Vagina (tissue), 2 donors: ENCODE measurements at regions not wholly inside any gene's neighbourhood (a gene's known extent, or its start where the extent isn't known, plus 50 kb on each side); places are given as distances from the start of the nearest gene placed in this dataset.

Experiments
- POLR2AphosphoS5 ChIP-seq, 2 donors: sonication (generic); formaldehyde crosslinking; IDR thresholded peaks; one replicate each; pipeline ENCODE4 v1.9.0; 2017; ENCODE audit warnings: antibody characterized with exemption in 2 of 2, mild to moderate bottlenecking in 2 of 2, low read depth in 1 of 2; ENCODE audit not compliant: insufficient read depth in 1 of 2
- TF ChIP-seq, protein P1 (sequence below), 3 experiments: fragments of 450-650 bp in 2 of 3; fragments of 200-600 bp in 1 of 3; sonication (generic) in 1 of 3; IDR thresholded peaks; one replicate each; pipeline ENCODE4 v1.5.1; 2017 to 2019; ENCODE audit warnings: antibody characterized with exemption in 3 of 3, mild to moderate bottlenecking in 2 of 3, moderate library complexity in 2 of 3

DNA sequence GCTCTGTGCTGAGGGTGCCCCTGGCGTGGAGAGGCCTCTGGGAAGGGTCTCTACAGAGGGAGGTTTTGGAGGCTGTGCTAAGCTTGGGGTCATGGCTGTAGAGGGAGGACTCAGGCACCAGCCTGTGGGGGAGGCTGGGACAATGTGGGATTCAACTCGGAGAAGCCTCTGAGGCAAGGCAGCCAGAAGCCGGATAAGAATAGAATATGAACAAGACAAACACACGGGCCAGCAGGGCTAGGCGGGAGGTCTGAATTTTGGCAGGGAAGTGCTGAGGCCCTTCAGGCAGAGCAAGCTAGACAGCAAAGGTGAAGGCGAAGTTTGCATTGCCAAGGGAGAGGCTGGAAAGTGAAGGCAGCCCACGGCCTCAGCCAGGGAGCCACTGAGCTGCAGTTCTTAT is 612.1 kb upstream of the NR2F2 start:
- TF ChIP-seq, protein P1, sequence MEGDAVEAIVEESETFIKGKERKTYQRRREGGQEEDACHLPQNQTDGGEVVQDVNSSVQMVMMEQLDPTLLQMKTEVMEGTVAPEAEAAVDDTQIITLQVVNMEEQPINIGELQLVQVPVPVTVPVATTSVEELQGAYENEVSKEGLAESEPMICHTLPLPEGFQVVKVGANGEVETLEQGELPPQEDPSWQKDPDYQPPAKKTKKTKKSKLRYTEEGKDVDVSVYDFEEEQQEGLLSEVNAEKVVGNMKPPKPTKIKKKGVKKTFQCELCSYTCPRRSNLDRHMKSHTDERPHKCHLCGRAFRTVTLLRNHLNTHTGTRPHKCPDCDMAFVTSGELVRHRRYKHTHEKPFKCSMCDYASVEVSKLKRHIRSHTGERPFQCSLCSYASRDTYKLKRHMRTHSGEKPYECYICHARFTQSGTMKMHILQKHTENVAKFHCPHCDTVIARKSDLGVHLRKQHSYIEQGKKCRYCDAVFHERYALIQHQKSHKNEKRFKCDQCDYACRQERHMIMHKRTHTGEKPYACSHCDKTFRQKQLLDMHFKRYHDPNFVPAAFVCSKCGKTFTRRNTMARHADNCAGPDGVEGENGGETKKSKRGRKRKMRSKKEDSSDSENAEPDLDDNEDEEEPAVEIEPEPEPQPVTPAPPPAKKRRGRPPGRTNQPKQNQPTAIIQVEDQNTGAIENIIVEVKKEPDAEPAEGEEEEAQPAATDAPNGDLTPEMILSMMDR (IDR thresholded peaks at IDR 0.05), result no peak
- TF ChIP-seq POLR2AphosphoS5 (IDR thresholded peaks at IDR 0.05; ENCODE audit: insufficient read depth in 1 of 2, low read depth in 1 of 2), result no peak
